ENCODE measurements at regions not wholly inside any gene's neighbourhood (a gene's known extent, or its start where the extent isn't known, plus 50 kb on each side); places are given as distances from the start of the nearest gene placed in this dataset.

DNA sequence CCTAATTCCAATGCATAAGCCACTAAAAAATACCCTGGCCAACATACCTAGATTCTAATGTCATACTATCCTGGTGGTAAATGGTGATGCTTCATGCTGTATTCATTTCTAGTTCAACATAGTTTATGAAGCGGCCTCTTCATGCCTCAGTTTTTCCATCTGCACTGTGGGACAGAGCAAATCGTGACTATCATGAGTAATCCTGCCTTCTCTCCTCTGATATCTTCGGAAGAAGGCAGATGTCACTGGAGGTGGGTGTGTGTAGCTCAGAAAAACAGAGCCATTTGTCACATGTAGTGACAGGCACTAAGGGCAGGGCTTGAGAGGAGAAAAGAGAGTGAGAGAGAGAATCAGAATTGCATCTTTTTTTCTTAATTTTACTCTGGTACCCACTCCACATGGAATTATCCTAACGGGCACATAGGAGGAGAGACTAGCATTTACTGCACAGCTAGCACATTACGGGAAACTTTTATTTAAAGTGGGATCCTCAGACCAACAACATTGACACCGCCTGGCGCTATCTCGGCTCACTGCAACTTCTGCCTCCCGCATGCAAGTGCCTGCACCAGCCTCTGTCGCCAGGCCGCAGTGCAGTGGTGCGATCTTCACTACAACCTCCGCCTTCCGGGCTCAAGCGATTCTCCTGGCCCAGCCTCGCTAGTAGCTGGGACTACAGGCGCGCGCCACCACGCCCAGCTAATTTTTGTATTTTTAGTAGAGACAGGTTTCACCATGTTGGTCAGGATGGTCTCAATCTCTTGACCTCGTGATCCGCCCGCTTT is 78.4 kb upstream of the KCNA3 start:
- Histone ChIP-seq H3K4me1 (no peaks in the 10 kb centered on the region), H3K27ac (no peak overlapping the region), H3K4me3 (no peak overlapping the region), H3K27me3 (peaks cover 0 to 22% of the 10 kb centered on the region in 2 donors), H3K36me3 (no peaks in the 10 kb centered on the region), H3K9me3 (no peaks in the 10 kb centered on the region)
- intact Hi-C loops (cut with DNase I) = no loop called here
- ATAC-seq = no peak
- no peak for TF ChIP-seq CTCF (IDR thresholded peaks at IDR 0.05)
- no peak for DNase-seq

DNA sequence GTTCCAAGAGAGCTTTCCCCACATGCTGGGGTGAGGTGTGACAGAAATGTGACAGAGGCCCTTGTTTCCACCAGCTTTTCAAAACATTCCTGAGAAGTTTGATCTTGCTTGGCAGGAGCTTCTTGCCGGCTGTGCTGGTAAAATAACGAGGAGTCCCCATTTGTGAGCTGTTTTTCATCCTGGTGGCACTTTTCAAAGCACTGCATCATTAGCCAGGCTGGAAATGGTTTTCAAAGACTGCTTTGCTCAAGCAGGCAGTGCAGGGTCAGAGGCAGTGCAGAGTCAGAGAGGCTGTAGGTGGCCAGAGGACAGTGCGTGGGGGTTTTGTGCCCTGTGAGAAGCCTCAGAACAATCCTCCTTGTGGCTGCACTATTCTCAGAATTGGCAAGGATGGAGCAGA is 75.8 kb upstream of the KCNA3 start:
- Histone ChIP-seq H3K4me3 (no peak overlapping the region), H3K9me3 (no peaks in the 10 kb centered on the region), H3K27ac (no peak overlapping the region), H3K4me1 (no peaks in the 10 kb centered on the region), H3K27me3 (peaks cover 0 to 11% of the 10 kb centered on the region in 2 donors), H3K36me3 (no peaks in the 10 kb centered on the region)
- no peak for TF ChIP-seq CTCF (IDR thresholded peaks at IDR 0.05)
- DNase-seq = no peak
- intact Hi-C loops (cut with DNase I) = no loop called here
- ATAC-seq = no peak

GRCh38 chr1:110749960-110750359 is 75.2 kb upstream of the KCNA3 start:
- H3K27ac ChIP-seq = no peak overlapping the region
- no peak for ATAC-seq

DNA sequence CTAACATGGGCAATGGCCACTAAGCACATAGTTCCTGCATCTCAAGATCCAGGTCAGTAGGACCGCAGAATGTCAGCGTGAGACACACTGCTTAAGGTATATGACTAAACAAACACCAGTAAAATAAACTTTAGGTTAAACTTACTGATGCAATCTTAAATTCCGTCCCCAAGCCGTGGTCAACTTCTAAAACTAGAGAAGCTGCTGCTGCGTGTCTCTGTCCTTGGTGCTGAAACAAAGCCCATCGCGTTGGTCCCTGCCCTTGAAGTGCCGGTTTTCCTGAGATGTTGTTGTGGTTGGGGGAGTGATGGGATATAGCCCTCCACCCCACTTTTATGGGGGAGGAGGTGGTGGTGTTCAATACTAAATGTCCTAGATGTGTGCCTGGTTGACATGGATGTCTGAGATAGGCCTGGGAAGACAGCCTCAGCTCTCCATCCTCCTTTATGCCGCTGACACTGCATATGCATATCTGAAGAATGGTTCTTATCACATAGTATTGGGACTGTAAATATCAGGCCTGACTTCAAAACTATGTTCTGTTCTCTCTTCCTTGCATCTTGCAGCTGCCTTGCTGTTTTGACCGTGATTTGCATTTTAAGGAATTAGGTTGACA is 72.0 kb upstream of the KCNA3 start:
- no peak for TF ChIP-seq CTCF (IDR thresholded peaks at IDR 0.05)
- H3K27me3 ChIP-seq = peaks cover 0 to 14% of the 10 kb centered on the region in 2 donors
- intact Hi-C loops (cut with DNase I) = no loop called here
- no peaks in the 10 kb centered on the region for H3K36me3 ChIP-seq
- DNase-seq = peak in 3 of 4 donors; percentile 48 to 82 (median 63)
- H3K4me1 ChIP-seq = no peaks in the 10 kb centered on the region
- ATAC-seq = peak; percentile 77
- no peak overlapping the region for H3K4me3 ChIP-seq
- H3K27ac ChIP-seq = no peak overlapping the region
- H3K9me3 ChIP-seq = no peaks in the 10 kb centered on the region

More at GRCh38 chr1:110749960-110750359, 75.2 kb upstream of the KCNA3 start:
- no peaks in the 10 kb centered on the region for H3K36me3 ChIP-seq
- TF ChIP-seq CTCF (IDR thresholded peaks at IDR 0.05) = no peak
- no peaks in the 10 kb centered on the region for H3K4me1 ChIP-seq
- intact Hi-C loops (cut with DNase I) = no loop called here
- no peaks in the 10 kb centered on the region for H3K9me3 ChIP-seq
- H3K4me3 ChIP-seq = no peak overlapping the region
- no peak for DNase-seq
- peaks cover 0 to 11% of the 10 kb centered on the region in 2 donors for H3K27me3 ChIP-seq

DNA sequence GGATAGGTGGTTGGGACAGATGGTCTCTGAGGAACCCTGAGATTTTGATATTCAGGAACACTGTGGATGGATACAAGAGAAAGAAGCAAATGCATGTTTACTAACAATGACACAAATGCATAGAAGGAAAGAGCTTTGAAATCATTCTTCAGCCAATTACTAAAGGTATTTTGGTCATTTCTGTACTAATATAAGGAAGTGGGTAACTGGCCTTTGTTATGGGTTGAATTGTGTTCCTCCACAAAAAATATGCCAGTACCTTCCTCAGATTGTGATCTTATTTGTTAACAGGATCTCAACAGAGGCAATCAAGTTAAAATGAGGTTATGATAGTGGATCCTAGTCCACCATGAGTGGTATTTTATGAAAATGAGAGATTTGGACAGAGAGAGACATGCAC is 68.7 kb upstream of the KCNA3 start:
- DNase-seq = no peak
- Histone ChIP-seq H3K4me3 (no peak overlapping the region), H3K4me1 (no peaks in the 10 kb centered on the region), H3K9me3 (no peaks in the 10 kb centered on the region), H3K27ac (no peak overlapping the region), H3K36me3 (no peaks in the 10 kb centered on the region), H3K27me3 (peaks cover 0 to 3% of the 10 kb centered on the region in 2 donors)
- intact Hi-C loops (cut with DNase I) = no loop called here
- ATAC-seq = no peak
- TF ChIP-seq CTCF (IDR thresholded peaks at IDR 0.05) = no peak

All from left lung (tissue), 4 donors.